ENCODE measurements at regions not wholly inside any gene's neighbourhood (a gene's known extent, or its start where the extent isn't known, plus 50 kb on each side); places are given as distances from the start of the nearest gene placed in this dataset.
"Not testable (repeated sequence)": the region's sequence is repeated elsewhere in the genome, so short reads cannot be mapped to it uniquely, and the experiment has no call there.

- no peak for DNase-seq
Measured at GRCh38 chr14:54258382-54258781, 138.4 kb upstream of the CDKN3 start.

- no peak for DNase-seq
Measured at GRCh38 chr14:54259821-54260220, 137.0 kb upstream of the CDKN3 start.

DNA sequence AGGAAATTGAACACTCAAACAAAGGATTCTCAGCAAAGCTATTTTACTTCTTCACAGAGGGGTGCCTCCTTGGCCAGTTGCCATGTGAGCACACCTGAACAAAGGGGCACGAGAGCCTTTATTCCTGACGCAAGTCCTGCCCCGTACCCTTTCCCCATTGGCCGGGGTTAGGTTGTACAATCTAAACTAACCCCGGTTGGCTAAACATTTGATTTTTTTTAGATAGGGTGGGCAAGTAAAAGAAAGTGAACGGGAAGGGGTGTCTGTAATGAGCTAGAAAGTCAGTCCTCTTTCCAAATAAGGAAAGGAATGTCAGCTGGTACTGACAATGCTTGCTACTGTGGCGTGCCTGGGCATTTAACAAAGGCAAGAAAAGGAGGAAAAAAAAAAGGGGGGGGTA, 135.5 kb upstream of the CDKN3 start:
- no peak for DNase-seq

DNA sequence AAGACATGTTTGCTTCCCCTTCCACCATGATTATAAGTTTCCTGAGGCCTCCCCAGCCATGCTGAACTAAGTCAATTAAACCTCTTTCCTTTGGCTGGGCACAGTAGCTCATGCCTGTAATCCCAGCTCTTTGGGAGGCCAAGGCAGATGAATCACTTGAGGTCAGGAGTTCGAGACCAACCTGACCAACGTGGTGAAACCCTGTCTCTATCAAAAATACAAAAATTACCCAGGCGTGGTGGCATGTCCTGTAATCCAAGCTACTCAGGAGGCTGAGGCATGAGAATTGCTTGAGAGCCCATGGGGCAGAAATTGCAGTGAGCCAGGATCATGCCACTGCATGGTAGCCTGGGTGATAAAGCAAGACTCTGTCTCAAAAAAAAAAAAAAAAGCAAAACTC, 130.2 kb upstream of the CDKN3 start:
- not testable (repeated sequence) for DNase-seq

- DNase-seq: no peak
Measured at GRCh38 chr14:54267172-54267571, 129.6 kb upstream of the CDKN3 start.

DNA sequence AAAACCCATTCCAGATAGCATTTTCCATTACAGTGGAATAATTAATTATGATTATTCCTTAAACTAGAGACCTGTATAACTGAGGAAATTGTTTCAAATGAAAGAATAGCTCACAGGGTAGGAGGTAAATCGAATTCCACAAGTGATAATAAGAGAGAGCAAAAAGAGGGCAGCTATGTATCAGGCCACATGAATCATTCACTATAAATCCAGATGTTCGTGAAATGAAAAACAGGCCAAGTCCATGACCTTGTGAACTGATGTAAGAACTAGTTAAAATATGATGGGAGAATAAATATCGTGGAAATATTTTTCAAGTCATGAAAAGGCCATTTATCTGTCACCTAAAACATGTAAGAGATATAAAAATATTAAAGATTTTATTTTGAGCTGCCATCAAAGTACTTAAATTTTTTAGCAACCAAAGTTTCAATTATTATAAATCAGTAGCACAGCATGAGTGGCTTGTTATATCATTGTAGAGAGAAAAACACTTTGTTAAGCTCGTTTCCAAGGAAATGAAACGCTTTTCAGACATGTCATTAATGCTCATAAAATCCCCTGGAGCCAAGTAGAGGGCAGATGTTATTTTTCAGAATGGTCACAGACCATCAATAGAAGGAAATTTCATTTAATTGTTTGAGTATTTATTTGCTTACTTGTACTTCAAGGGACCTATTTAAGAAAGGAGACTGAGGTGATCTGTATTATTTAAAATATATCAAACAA, 120.6 kb upstream of the CDKN3 start:
- DNase-seq: no peak

- no peak for DNase-seq
Measured at GRCh38 chr14:54278087-54278486, 118.7 kb upstream of the CDKN3 start.

GRCh38 chr14:54278665-54279295, 118.0 kb upstream of the CDKN3 start:
- DNase-seq: no peak

- no peak for DNase-seq
Measured at GRCh38 chr14:54282849-54283248, 114.0 kb upstream of the CDKN3 start.

GRCh38 chr14:54285030-54285429, 111.8 kb upstream of the CDKN3 start:
- DNase-seq: no peak

- no peak for DNase-seq
Measured at GRCh38 chr14:54291491-54292191, 105.2 kb upstream of the CDKN3 start.

DNA sequence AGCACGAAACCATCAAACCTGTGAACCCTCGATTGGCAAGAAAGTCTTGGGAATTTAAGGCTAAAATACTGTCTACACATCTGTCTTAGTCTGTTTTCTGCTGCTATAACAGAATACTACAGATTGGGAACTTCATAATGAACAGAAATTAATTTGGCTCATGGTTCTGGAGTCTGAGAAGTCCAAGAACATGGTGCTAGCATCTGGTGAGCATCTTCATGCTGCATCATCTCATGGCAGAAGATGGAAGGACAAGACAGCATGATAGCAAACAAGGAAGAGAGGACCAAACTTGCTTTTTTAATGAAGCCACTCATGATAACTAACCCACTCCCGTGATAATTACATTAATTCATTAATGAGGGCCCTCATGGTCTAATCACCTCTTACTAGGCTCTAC, 102.0 kb upstream of the CDKN3 start:
- DNase-seq: no peak

DNA sequence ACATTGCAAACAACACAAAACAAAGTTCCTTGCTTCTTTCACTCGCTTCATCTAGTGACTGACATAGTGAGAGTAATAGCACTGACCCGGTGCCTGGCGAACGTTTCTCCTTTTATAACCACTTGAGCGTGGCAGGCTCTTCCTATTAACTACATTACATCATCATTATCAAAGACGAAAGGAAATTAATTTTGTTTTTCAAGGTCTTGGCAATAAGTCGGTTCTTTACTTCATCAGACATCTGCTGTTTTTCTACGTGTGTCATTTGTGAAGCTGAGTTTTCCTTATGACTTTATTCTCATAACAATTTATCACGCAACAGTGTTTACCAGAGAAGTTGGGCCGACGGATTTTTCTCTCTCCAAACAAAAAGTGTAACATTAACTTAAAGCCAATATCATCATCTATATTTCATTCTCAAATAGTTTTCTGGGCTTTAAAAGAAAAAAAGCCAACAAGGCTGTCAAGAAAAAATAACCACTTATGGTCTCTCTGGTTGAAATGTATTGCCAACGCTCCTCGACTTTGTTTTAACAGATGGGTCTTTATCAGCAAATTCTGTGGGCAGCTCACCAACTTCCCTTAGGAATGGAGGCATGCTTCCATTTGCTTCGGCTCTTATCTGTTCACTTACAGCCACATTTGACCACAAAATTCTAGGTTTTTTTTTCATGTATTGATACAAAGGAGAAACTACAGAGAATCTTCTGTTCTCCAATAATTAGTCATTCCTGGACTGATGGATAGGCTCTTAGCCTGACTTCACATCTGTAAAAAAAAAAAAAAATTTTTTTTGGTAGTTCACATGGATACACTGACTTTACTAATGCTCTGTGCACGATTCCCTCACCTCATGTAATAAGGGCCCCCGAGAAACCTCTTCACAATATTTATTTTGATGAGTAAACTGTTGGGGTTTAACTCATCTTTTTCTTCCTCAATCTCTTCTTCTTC, 97.1 kb upstream of the CDKN3 start:
- DNase-seq: peak; percentile 92

- no peak for DNase-seq
Measured at GRCh38 chr14:54300881-54301280, 95.9 kb upstream of the CDKN3 start.

- no peak for DNase-seq
Measured at GRCh38 chr14:54301359-54301758, 95.4 kb upstream of the CDKN3 start.

DNA sequence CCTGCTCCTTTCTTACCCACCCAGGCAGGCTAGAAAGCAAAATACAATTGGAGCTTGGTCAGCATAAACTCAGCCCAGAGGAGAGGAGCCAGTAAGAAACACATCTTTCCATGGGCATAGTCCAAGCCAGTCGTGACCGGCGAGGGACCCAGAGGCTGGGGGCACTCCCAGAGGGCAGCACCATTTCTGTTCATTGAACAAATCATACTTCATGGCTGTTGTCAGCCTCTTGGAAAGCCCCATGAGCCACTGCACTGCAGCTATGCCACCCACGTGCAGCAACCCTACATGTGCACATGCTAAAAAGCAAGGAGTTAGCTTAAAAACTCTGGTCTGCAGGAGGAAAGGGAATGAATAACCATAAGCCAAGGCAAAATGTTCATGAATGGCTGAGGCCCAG, 90.0 kb upstream of the CDKN3 start:
- no peak for DNase-seq

GRCh38 chr14:54309615-54310014, 87.2 kb upstream of the CDKN3 start:
- DNase-seq: no peak

DNA sequence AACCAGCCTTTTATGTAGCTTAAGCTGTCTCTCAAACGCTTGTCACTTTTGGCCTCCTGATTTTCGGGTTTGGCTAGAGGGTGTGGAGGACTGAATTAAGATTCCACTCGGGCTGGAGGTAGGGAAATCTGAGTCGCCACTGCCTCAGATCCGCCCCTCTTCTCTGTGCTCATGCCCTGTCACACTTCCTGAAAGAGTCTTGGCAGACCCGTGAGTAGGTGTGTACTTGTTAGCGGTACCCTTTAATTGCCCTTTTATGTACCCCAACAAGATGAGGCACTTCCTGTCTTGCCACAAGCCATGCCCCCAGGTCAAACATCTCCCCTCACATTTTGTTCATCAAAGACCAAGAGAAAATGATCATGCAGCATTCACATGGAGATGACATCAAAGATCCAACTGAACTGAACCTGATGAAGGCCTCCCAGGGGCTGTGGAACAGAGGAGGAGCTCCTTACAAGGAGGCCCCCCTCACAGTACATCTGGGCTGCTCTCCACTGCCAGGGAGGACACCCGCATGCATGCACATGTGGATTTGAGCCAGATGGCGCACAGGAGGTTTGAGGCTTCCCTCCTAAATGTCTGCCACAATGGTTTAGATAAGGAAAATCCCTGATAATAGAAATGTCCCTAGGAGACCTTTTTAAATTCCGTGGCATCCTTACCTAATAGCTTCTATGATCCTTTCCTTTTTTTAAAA, 86.5 kb upstream of the CDKN3 start:
- DNase-seq: no peak

GRCh38 chr14:54310851-54311228, 86.0 kb upstream of the CDKN3 start:
- DNase-seq: no peak

DNA sequence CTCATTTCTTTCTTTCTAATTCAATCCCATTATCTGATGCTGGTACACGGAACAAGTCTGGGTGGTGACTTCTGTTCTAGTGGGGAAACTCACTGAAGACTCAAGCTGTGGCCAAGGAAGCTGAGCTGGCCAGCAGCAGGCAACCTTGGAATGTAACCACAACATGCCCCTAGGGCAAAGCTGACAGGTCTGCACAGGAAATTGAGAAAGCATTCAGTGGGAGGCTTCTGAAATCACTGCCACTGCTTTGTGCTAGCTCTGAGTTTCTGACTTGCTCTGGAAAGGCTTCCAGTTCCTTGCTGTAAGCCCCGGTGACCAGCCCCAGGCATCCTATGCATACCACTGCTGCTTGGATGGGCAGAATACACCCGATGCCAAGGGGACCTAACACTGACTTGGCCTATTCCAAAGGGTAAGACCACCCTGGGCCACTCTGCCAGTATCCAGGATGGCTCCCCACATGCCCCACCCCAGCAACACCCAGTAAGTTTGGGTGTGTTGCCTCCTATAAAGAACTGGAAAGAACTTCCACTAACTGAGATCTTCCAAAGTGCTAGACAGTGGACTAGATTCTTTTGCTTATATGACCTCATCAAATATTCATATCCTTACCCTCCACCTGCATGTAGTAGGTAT, 84.5 kb upstream of the CDKN3 start:
- no peak for DNase-seq

GRCh38 chr14:54314365-54315104, 82.3 kb upstream of the CDKN3 start:
- peak; percentile 13 for DNase-seq
